GM18502 (cell line): ENCODE measurements at regions not wholly inside any gene's neighbourhood (a gene's known extent, or its start where the extent isn't known, plus 50 kb on each side); places are given as distances from the start of the nearest gene placed in this dataset.
"Not testable (repeated sequence)": the region's sequence is repeated elsewhere in the genome, so short reads cannot be mapped to it uniquely, and the experiment has no call there.

Source experiments
- ATAC-seq: cut with Tn5 transposase; IDR thresholded peaks from one replicate; pipeline ENCODE4 v1.9.1; 2021; ENCODE audit warnings: mild to moderate bottlenecking; ENCODE audit not compliant: unreplicated experiment, poor library complexity

- ATAC-seq = no peak
Measured at GRCh38 chr6:10193321-10193720, 221.6 kb downstream of the TFAP2A start.

DNA sequence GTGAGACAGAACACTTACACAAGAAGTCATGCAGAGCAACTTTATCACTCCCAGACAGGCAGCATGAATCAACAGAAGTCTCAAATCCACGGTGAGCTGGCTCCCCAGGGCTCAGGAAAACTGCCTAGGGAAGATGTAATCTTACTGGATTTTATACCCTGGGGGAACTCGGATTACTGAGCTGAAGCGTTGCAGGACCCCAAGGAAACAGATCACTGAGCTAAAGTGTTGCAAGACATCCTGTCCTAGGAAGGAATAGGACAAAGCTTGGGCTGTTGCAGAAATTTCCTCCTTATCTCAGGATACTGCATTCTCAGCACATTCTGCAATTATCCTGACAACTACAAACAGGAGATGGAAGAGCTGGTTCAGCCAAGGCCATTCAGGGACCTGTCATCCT is 224.8 kb downstream of the TFAP2A start:
- no peak for ATAC-seq

DNA sequence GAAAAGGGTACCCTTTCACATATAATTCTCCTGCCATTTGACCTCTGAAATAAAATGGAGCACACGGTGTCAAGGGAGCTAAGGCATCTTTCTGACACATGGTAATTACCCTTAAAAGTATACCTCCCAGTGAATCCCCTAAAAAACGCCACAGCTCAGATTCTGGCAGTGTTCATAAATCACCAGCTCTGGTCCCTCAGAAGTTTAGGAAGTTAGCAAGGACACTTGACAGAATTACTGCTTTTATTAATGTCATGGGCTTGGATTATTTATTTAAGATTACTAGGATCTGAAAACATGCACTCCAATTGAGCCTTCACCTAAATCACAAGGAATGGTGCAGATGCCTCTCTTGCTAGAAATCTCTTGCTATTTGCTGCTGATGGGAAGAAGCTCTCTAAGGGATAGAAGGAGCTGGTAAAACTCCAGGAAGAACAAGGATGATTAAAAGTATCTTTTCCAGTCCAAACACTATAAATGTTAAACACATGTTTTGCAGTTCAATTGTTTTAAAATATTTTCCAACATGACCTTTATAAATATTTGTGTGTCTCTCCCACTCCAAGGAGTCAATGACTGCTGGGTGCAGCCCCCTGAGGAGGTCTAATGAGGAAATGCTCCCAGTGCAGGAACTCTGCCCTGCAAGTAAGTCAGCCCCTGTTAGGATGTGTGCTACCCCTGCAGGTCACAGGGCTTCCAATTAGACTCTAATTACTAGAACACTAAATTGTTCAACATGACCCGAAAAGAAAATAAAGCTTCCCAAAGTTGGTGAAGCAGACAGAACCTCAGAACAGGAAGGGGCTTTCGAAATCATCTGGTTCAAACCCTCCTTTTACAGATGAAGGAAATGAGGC is 230.3 kb downstream of the TFAP2A start:
- no peak for ATAC-seq

- no peak for ATAC-seq
Measured at GRCh38 chr6:10180138-10181074, 234.5 kb downstream of the TFAP2A start.

DNA sequence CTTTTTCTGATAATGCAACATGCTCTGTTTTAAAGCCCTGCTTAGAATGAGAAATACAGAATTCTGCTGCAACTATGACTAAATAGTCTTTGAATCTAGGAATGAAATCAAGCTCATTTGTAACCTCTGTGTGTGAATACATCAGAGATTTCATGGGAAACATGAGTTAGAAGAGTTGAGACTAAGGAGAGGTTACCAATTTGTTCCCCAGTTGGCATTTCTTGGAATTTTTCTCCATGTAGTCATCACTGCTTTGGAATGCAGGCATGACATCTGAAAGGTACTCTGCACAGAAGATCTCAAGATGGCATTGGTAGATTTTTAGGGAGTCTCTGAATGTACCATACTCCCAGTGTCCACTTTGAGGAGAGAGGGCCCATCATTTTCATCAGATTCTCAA is 237.2 kb downstream of the TFAP2A start:
- no peak for ATAC-seq

DNA sequence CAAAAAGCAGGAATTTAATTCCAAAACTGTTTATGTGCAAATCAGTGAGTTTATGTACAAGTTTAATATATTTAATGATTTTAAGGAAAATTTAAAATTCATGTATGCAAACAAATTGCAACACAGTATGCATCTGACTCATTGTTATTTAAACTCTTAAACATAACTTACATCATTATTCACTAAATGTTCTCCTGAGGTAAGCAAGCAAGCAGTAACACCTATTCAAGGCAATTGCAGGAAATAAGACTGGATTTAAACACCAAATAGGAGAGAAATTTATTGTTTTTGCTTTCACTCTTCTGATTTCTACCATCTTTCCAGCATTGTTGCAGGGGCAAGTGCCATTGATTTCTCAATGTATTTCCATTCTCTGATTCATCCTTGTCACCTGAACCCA is 239.5 kb downstream of the TFAP2A start:
- no peak for ATAC-seq

DNA sequence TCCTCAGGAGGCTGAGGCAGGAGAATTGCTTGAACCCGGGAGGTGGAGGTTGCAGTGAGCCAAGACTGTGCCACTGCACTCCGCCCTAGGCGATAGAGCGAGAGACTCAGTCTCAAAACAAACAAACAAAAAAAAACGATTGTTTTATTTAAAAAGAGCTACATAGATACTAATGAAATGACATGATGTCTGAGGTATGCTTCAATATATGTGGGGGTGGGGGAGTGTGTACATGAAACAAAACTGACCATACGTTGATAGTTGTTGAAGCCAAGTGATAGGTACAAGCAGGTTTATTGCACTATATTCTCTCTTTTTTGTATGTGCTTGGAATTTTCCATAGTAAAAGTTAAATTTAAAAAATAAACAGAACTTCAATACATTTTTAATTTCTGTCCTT is 240.1 kb downstream of the TFAP2A start:
- no peak for ATAC-seq

GRCh38 chr6:10174056-10174455 is 240.8 kb downstream of the TFAP2A start:
- ATAC-seq = no peak

GRCh38 chr6:10171706-10172105 is 243.2 kb downstream of the TFAP2A start:
- ATAC-seq = not testable (repeated sequence)

GRCh38 chr6:10170816-10171215 is 244.1 kb downstream of the TFAP2A start:
- ATAC-seq = no peak

DNA sequence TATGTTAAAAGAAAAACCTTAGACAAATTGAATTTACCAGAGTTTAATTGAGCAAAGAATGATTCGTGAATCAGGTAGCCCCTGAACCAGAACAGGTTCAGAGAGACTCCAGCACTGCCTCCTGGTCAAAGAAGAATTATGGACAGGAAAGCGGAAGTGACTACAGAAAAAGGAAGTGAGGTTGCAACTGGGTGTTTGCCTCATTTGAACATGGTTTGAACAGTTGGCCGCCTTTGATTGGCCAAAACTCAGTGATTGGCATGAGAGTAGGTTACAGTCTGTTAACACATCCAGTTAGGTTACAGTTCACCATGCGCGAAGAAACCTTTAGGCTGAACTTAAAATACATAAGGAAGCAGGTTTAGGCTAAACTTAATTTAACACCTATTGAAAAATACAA is 248.8 kb downstream of the TFAP2A start:
- ATAC-seq = no peak

DNA sequence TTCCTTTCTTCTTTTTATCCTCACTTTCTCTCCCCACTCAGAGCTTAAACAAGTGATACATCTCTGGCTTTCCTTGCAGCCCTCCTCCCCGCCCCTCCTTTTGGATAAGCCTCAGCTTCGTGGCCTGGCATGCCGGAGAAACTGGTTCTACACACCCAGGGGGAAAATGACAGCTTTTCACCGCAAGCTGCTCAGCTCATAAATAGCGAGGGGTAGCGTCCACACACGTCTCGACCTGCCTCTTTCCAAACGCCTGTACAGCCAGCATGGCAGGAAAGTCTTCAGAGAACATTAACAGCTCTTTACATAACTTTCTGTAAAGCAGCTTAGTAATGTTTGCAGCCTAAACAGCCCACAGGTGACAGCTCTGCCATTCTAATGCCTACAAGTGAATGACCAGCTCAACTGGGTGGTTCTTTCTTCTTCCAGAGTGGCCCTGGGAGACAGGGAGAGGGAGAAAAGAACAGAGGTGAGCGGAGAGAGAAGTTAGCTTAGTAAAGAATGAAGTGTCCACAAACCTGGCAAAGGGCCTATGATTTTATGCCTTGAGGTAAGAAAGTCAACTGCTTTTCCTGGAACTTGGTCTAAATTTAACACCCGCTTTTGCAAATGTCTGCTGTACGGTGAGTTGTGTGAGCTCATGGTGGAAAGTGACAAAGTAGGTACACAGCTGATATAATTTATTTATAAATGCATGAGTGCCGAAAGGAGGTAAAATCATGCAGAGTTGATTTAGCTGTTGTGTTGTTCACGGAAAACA is 251.5 kb downstream of the TFAP2A start:
- no peak for ATAC-seq

DNA sequence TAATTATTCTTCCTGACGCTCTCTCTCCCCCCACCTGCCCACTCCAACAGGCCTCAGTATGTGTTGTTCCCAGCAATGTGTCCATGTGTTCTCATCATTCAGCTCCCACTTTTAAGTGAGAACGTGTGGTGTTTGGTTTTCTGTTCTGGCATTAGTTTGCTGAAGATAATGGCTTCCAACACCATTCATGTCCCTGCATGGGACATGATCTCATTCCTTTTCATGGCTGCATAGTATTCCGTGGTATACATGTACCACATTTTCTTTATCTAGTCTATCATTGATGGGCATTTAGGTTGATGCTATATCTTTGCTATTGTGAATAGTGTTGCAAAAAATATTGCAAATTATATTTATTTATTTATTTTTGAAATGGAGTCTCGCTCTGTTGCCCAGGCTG is 258.0 kb downstream of the TFAP2A start:
- no peak for ATAC-seq

DNA sequence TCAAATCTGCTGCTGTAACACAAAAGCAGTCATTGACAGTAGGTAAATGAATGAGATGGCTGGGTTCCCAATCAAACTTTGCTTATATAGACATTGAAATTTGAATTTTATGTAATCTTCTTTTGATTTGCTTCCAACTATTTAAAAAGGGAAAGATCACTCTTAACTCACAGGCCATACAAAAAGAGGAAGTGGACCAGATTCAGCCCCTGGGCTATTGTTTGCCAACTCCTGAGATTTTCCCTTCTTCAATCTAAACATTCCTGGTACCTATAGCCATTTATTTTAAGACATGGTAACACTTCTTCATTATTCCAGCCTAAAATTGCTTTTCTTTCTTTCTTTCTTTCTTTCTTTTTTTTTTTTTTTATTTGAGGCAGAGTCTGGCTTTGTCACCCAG is 260.6 kb downstream of the TFAP2A start:
- ATAC-seq = no peak

- no peak for ATAC-seq
Measured at GRCh38 chr6:10151144-10151915, 263.5 kb downstream of the TFAP2A start.

DNA sequence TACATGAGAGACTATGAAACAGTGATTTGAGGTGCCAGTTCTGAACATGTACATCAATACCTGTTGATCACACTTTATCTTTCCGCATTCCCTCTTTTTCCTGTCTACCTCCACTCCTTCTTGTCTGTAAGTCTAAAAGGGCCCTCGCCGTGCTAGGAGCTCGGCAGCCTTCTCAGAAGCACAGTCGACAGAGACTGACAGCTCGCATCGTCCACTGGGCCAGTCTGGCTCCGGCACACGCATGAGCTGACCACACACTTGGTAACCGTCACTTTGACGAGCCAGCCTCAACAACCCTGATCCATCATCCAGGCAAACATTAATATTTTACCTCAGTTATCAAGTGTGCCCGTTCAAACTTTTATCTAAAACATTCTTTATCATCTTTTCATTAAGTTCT is 265.3 kb downstream of the TFAP2A start:
- ATAC-seq = no peak

DNA sequence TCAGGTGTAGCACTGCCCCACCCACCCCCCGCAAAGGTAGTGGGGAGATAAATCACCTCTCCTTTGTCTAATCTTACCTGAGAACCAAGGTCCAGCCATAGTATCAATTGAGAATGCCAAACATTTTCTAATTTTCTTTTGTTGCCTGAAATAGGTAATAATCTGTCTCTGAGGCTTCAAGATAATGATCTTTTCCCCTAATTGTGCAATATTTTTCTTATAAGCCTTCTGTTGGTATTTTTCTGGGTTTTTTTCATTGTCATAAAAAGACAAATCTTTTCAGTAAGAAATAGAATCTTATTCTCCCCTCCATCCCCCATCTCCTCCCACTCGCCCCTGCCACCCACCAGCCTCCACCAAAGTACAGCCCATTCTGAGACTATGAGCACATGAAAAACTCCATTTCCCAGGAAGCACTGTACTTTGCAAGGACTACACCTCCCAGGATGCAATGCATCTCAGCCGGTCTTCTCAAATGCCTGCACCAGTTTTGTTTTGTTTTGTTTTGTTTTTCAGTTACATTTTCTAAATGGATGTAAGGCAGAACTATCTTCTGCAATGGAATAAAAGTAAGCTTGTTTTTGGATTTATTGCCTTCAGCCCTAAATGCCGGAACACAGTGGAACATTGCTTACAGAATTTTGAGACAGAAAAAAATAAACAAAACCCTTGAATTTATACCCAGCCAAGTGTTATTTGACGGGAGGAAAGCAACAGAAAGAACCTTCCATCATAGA is 268.0 kb downstream of the TFAP2A start:
- ATAC-seq = peak; percentile 100

DNA sequence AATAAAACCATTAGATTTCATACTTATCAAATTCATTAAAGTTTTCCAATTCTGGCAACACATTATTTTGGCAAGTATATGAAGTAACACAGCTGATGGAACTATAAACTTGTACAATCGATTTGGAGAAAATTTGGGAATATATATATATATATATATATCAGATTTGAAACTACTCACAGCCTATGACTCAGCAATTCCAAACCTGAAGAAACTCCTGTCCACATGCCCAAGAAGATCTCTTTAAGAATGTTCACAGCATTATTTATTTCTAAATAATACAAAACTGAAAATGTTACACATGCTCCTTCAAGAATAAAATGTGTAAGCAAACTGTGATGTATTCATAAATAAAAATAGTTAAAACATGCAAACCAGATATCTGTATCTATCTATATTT is 270.1 kb downstream of the TFAP2A start:
- ATAC-seq = no peak

DNA sequence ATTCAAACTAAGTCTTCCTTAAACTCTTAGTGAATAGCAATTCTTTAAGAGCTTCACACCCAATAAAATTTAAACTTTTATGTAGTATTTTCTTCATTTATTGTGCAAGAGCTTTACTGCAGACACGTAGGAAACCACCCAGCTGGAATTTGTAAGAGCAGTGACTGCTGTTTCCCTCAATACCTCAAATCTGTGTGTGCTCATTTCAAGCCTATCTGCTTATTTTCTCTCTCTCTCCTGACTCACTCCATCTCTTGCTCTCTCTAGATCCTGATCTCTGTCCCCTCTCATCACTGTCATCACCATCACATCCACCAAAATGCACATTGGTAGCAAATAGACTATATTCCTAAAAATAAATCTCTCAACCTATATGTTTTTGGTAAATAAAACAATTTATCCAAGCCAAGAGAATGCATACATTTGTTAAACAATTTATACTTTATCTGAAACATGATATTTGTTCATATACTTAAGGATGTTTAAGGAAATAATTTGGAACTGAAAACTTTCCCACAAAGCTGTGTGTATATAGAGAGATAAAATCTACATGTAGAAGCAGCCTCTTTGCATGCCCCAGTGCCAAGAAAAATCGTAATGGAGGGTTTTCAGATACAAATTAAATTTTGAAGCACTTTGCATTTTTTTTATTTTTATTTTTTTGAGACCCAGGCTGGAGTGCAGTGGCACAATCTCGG is 273.0 kb downstream of the TFAP2A start:
- no peak for ATAC-seq
